Suppressor macrophage (primary cell): ENCODE measurements at regions not wholly inside any gene's neighbourhood (a gene's known extent, or its start where the extent isn't known, plus 50 kb on each side); places are given as distances from the start of the nearest gene placed in this dataset.
A peak's percentile ranks its signal among the peaks of the same experiment; 100 is the strongest.
"Not testable (repeated sequence)": the region's sequence is repeated elsewhere in the genome, so short reads cannot be mapped to it uniquely, and the experiment has no call there.

Source experiments
- DNase-seq, 4 experiments: peaks; one replicate each; pipeline ENCODE4 v3.0.0-alpha.2; 2020 to 2022

GRCh38 chr5:113652161-113652560, 138.7 kb downstream of the YTHDC2 start:
- DNase-seq = no peak

GRCh38 chr5:113654828-113655227, 141.3 kb downstream of the YTHDC2 start:
- no peak for DNase-seq

GRCh38 chr5:113660206-113660605, 146.7 kb downstream of the YTHDC2 start:
- no peak for DNase-seq

GRCh38 chr5:113660706-113661250, 147.3 kb downstream of the YTHDC2 start:
- no peak for DNase-seq

- peak; percentile 52 to 75 (median 62) for DNase-seq
These were observed 150.5 kb downstream of the YTHDC2 start for GRCh38 chr5:113663879-113664541.

- DNase-seq = no peak
These were observed 159.5 kb downstream of the YTHDC2 start for GRCh38 chr5:113673041-113673440.

- no peak for DNase-seq
These were observed 161.7 kb downstream of the YTHDC2 start for GRCh38 chr5:113675166-113675565.

GRCh38 chr5:113678202-113678601, 164.7 kb downstream of the YTHDC2 start:
- no peak for DNase-seq

GRCh38 chr5:113678924-113679575, 165.6 kb downstream of the YTHDC2 start:
- DNase-seq = peak; percentile 38 to 61 (median 48)

- DNase-seq = no peak
These were observed 167.0 kb downstream of the YTHDC2 start for GRCh38 chr5:113680534-113680933.

GRCh38 chr5:113682497-113683136, 169.1 kb downstream of the YTHDC2 start:
- DNase-seq = no peak

GRCh38 chr5:113683211-113683610, 169.7 kb downstream of the YTHDC2 start:
- no peak for DNase-seq

- no peak for DNase-seq
These were observed 173.1 kb downstream of the YTHDC2 start for GRCh38 chr5:113686599-113686998.

GRCh38 chr5:113689647-113690046, 176.2 kb downstream of the YTHDC2 start:
- no peak for DNase-seq

GRCh38 chr5:113692466-113692865, 179.0 kb downstream of the YTHDC2 start:
- no peak for DNase-seq

GRCh38 chr5:113692891-113693457, 179.5 kb downstream of the YTHDC2 start:
- DNase-seq = no peak

- no peak for DNase-seq
These were observed 180.2 kb downstream of the YTHDC2 start for GRCh38 chr5:113693701-113694100.

- DNase-seq = no peak
These were observed 181.1 kb downstream of the YTHDC2 start for GRCh38 chr5:113694576-113694975.

GRCh38 chr5:113703266-113703665, 189.8 kb downstream of the YTHDC2 start:
- no peak for DNase-seq

GRCh38 chr5:113705657-113706056, 192.2 kb downstream of the YTHDC2 start:
- DNase-seq = no peak

- no peak for DNase-seq
These were observed 199.6 kb downstream of the YTHDC2 start for GRCh38 chr5:113713051-113713450.

GRCh38 chr5:113715921-113716320, 202.4 kb downstream of the YTHDC2 start:
- not testable (repeated sequence) for DNase-seq

GRCh38 chr5:113719549-113719948, 206.1 kb downstream of the YTHDC2 start:
- no peak for DNase-seq
